Activated CD4-positive, alpha-beta memory T cell treated with anti-CD3 and anti-CD28 coated beads, Interleukin-2, amount 10 ng/mL, durations not matched to agents 7 days and 5 days (primary cell): ENCODE measurements at regions not wholly inside any gene's neighbourhood (a gene's known extent, or its start where the extent isn't known, plus 50 kb on each side); places are given as distances from the start of the nearest gene placed in this dataset.

Experiments
- CTCF ChIA-PET: fragments of 350-600 bp; sonication (Branson Sonifier 250); formaldehyde crosslinking; loops from one replicate; lab custom pipeline; 2021; ENCODE audit warnings: antibody characterized with exemption, inconsistent platforms; lab: Charles Lee
- POLR2A ChIA-PET: fragments of 350-600 bp; sonication (Branson Sonifier 250); formaldehyde crosslinking; loops from one replicate; lab custom pipeline; 2021; ENCODE audit warnings: antibody characterized with exemption; lab: Charles Lee
- DNase-seq: peaks from one replicate; pipeline ENCODE4 v3.0.0-alpha.2; 2020
- H3K27ac Mint-ChIP-seq: one replicate; pipeline ENCODE4 v1.8.0; 2021; ENCODE audit warnings: mild to moderate bottlenecking, mixed read lengths
- H3K27me3 Mint-ChIP-seq: one replicate; pipeline ENCODE4 v1.8.0; 2021; ENCODE audit warnings: mixed read lengths
- H3K36me3 Mint-ChIP-seq: one replicate; pipeline ENCODE4 v1.8.0; 2021; ENCODE audit warnings: low read depth, mixed read lengths
- H3K4me1 Mint-ChIP-seq: one replicate; pipeline ENCODE4 v1.8.0; 2021; ENCODE audit warnings: mixed read lengths
- H3K4me3 Mint-ChIP-seq: one replicate; pipeline ENCODE4 v1.8.0; 2021; ENCODE audit warnings: mild to moderate bottlenecking, mixed read lengths
- H3K9me3 Mint-ChIP-seq: one replicate; pipeline ENCODE4 v1.8.0; 2021; ENCODE audit warnings: mixed read lengths

DNA sequence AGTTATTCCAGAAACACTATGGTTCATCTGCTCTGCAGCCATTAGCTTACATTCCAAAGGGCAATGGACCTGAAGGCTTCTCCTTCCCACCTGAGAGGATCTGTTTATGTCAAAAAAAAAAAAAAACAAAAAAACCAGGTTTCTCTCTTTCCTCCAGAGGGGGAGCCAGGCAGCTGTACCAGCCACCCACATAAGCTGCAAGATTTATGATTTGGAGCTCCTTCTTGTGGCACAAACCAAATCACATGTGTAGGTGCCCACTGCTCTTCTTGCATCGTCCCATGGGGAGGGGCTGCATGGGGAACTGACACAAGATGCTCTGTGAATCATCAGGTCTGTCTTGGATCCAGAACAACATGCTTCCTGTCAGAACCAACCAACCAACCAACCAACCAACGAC, 231.6 kb upstream of the IGFBP3 start:
- Mint-ChIP-seq H3K4me1 (peaks cover 4% of the 10 kb centered on the region), H3K9me3 (no peaks in the 10 kb centered on the region), H3K4me3 (no peak overlapping the region), H3K27ac (no peak overlapping the region), H3K36me3 (no peaks in the 10 kb centered on the region), H3K27me3 (no peaks in the 10 kb centered on the region)
- CTCF ChIA-PET: no interaction called here
- POLR2A ChIA-PET: no interaction called here
- no peak for DNase-seq

DNA sequence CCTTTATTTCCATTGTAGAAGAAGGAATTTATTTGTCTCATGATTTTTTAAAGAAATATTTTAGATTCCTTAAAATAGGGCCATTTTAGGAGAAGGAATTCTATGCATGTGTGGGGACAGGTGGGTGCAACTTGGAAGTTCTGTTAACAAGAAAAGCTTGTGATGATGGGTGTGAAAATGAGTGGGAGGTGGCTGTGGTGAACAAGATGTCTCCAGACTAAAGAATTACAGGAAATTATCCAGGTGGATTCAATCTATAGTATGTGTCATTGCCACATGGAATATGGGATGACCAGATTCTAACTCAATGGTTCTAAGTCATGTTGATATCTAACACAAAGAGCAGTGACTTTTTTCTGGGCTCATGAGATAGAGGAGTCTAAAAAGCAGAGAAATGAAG, 229.6 kb upstream of the IGFBP3 start:
- H3K9me3 Mint-ChIP-seq: no peaks in the 10 kb centered on the region

DNA sequence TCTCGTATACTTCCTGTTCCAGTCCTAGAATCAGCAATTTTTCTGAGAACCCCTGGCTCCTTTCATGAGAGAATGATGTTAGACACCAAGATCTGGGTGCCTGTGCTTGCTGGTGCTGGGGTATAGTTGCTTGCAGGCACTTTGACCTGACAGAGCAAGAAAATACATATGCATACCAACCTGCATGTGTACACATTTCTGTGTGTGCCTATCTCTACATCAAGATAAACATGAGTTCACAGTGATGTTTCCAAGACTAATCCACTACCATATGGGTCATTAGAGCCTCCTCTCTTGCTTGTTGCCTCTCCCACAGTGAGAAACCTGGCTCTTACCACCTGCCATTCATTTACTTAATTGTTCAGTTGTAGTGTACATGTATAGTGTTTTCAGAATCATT, 229.1 kb upstream of the IGFBP3 start:
- Mint-ChIP-seq H3K9me3 (no peaks in the 10 kb centered on the region), H3K36me3 (no peaks in the 10 kb centered on the region), H3K4me1 (peaks cover 4% of the 10 kb centered on the region), H3K27me3 (no peaks in the 10 kb centered on the region), H3K4me3 (no peak overlapping the region), H3K27ac (no peak overlapping the region)
- no peak for DNase-seq
- ChIA-PET POLR2A (no interaction called here), CTCF (no interaction called here)

More for the DNA sequence above, 229.6 kb upstream of the IGFBP3 start:
- DNase-seq: no peak
- ChIA-PET POLR2A (no interaction called here), CTCF (no interaction called here)
- no peak overlapping the region for H3K4me3 Mint-ChIP-seq
- H3K4me1 Mint-ChIP-seq: peaks cover 4% of the 10 kb centered on the region
- H3K27ac Mint-ChIP-seq: no peak overlapping the region
- no peaks in the 10 kb centered on the region for H3K36me3 Mint-ChIP-seq
- no peaks in the 10 kb centered on the region for H3K27me3 Mint-ChIP-seq

DNA sequence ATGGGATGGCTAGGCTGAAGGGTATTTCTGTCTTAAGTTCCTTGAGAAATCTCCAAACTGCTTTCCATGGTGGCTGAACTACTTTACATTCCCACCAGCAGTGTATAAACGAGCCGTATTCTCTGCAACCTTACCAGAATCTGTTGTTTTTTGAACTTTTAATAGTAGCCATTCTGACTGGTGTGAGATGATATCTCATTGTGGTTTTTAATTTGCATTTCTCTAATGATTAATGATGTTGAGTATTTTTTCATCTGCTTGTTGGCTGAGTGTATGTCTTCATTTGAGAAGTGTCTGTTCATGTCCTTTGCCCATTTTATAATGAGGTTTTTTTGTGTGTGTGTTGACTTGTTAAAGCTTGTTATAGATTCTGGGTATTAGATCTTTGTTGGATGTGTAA, 226.8 kb upstream of the IGFBP3 start:
- Mint-ChIP-seq H3K27me3 (no peaks in the 10 kb centered on the region), H3K4me1 (no peaks in the 10 kb centered on the region), H3K9me3 (no peaks in the 10 kb centered on the region), H3K36me3 (no peaks in the 10 kb centered on the region), H3K27ac (no peak overlapping the region), H3K4me3 (no peak overlapping the region)
- no peak for DNase-seq
- ChIA-PET CTCF (no interaction called here), POLR2A (no interaction called here)

DNA sequence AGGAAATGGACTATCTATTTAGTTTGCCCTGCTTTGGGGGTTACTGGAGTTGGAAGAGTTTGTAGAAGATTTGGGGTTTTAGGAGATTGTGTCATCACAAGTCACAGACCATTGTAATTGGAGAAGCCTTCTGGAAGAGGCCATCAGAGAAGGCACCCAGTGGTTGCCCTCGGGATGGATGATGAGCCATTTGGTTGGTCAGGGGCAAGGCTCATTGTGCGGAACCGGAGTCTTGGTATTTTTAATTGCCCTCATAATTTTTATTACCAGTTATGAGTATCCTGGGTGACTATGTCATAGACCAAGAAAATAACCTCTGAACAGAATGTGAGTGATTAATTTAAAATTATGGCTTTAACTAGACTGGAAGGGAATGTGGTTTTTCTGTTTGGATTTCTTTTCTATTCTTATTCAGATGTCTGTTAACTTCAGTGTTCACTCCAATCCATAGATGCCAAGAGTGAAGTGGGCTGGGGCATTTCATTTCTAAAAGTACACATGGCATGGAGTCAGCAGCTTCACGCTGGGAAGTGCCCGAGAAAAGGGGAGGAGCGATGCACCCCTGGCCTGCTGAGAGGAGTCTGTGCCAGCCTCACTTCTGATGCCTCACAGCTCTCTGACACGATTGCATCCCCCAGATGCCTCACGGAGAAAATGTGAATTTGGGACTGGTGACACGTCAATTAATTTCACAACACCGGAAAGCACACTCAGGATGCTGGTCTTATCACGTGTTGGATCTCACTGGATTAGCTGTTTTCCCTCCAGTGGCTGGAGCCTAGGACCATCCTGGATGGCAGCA, 225.6 kb upstream of the IGFBP3 start:
- no peaks in the 10 kb centered on the region for H3K4me1 Mint-ChIP-seq
- H3K4me3 Mint-ChIP-seq: no peak overlapping the region
- no peaks in the 10 kb centered on the region for H3K9me3 Mint-ChIP-seq
- POLR2A ChIA-PET: no interaction called here
- H3K27ac Mint-ChIP-seq: no peak overlapping the region
- CTCF ChIA-PET: no interaction called here
- no peak for DNase-seq
- H3K27me3 Mint-ChIP-seq: no peaks in the 10 kb centered on the region
- H3K36me3 Mint-ChIP-seq: no peaks in the 10 kb centered on the region

DNA sequence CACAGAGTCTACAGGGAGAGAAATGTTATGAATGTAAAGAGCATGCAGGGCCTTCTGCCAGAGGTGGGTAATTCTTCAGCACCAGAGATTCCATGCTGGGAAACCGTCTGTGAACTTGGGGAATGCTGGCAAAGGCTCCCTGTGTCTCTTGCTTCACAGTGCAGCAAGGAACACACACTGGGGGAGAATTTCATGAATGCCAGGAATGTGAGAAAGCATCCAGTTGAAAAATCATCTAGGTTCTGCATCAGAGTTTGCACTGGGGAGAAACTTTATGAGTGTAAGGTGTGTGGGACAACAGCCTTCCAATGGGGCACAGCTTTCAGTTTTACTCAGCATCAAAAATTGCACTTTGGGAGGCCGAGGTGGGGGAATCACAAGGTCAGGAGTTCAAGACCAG, 224.3 kb upstream of the IGFBP3 start:
- ChIA-PET POLR2A (no interaction called here), CTCF (no interaction called here)
- no peaks in the 10 kb centered on the region for H3K4me1 Mint-ChIP-seq
- no peaks in the 10 kb centered on the region for H3K9me3 Mint-ChIP-seq
- no peaks in the 10 kb centered on the region for H3K27me3 Mint-ChIP-seq
- H3K27ac Mint-ChIP-seq: no peak overlapping the region
- no peak for DNase-seq
- H3K36me3 Mint-ChIP-seq: no peaks in the 10 kb centered on the region
- H3K4me3 Mint-ChIP-seq: no peak overlapping the region

DNA sequence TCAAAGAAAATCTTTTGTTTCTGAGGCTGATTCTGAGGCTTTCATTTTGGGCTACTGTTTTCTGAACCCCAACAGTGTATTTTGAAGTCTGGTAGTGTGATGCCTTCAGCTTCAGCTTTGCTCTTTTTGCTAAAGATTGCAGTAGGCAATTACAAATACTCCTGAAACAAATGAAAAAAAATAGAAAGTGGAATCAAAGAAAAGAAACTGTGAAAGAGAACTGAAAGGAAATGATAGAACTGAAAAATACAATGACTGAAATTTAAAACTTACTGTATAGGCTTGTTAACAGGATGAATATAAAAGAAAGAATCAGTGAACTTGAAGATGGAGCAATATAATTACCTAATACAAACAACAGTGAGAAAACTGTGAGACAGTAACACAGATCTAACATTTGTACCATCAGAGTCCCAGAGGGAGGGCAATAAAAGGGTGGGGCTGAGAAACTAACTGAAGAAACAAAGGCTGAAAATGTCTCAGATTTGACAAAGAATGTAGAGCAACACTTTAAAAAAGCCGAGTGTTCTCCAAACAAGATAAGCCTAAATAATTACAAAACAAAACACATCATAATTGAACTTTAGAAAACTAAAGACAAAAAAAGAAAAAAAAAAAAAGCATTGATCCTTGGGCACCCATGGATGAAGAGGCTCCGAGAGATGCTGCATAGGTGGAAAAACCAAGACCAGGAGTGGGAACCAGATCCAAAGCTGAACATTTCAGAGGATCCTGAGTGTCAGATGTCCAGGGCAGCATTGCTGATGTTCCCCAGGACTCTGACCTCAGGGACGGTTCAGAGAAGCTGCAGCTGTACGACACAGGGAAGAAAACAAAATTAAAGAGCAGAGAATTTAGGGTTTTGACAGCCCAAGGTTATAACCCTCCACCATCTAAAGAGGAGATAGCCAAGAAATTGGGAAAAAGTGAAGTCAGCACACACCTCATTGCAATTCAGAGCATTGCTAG, 223.2 kb upstream of the IGFBP3 start:
- H3K36me3 Mint-ChIP-seq: no peaks in the 10 kb centered on the region
- H3K27ac Mint-ChIP-seq: no peak overlapping the region
- no peak for DNase-seq
- H3K9me3 Mint-ChIP-seq: no peaks in the 10 kb centered on the region
- no peaks in the 10 kb centered on the region for H3K4me1 Mint-ChIP-seq
- ChIA-PET POLR2A (no interaction called here), CTCF (no interaction called here)
- H3K4me3 Mint-ChIP-seq: no peak overlapping the region
- H3K27me3 Mint-ChIP-seq: no peaks in the 10 kb centered on the region

DNA sequence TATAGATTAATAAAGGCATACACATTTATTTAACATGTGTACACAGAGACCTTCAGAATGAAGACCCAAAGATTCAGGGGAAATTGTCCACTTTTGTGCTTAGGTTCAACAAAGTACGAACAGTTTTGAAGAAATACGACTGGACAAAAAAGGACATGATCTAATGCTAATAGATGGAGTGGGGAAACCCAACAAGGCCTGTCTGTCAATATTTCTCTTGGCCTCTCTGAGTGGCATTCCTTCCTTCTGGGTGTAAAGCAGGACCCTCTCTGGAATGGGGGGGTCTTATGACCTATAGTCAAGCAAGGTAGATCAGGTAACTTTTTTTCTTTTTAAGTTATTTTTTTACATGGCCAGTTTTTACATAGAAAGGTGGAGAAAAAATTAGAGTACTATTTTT, 222.3 kb upstream of the IGFBP3 start:
- Mint-ChIP-seq H3K36me3 (no peaks in the 10 kb centered on the region), H3K4me1 (no peaks in the 10 kb centered on the region), H3K4me3 (no peak overlapping the region), H3K27ac (no peak overlapping the region), H3K27me3 (no peaks in the 10 kb centered on the region), H3K9me3 (no peaks in the 10 kb centered on the region)
- DNase-seq: no peak
- ChIA-PET POLR2A (no interaction called here), CTCF (no interaction called here)

DNA sequence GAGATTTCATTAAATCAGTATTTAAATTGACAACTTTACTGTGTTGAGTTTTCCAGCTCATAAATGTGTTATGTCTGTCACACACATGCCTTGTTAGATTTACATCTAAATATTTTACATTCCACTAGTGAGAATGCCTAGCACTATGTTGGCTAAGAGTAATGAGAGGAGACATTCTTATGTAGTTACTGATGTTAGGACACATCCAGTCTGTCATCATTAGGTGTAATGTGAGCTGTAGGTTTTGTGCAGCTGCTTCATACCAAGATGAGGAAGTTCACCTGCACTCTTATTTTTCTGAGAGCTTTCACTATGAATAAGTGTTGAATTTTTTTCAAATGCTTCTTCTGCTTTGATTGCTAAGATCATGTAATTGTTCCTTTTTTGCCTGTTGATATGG, 218.0 kb upstream of the IGFBP3 start:
- H3K4me3 Mint-ChIP-seq: no peak overlapping the region
- no peaks in the 10 kb centered on the region for H3K36me3 Mint-ChIP-seq
- ChIA-PET CTCF (no interaction called here), POLR2A (no interaction called here)
- no peaks in the 10 kb centered on the region for H3K4me1 Mint-ChIP-seq
- no peak overlapping the region for H3K27ac Mint-ChIP-seq
- no peaks in the 10 kb centered on the region for H3K27me3 Mint-ChIP-seq
- H3K9me3 Mint-ChIP-seq: no peaks in the 10 kb centered on the region
- DNase-seq: no peak

DNA sequence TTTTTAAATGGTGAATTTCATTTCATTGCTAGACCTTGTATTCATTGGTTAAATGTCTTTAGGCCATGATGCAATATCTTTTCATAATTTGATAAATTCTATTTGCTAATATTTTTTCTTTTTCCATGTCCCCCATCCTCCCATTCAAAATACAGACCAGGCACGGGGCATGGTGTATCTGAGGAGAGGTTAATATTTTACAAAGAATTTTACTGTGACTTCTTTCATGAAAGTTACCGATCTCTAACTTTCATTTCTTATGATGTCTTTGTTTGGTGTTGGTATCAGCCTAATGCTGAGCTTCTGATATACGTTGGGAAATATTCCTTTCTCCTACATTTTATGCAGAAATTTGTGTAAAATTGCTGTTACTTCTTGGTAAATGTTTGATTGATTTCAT, 216.7 kb upstream of the IGFBP3 start:
- no peak overlapping the region for H3K27ac Mint-ChIP-seq
- no peaks in the 10 kb centered on the region for H3K27me3 Mint-ChIP-seq
- no peak overlapping the region for H3K4me3 Mint-ChIP-seq
- no peaks in the 10 kb centered on the region for H3K9me3 Mint-ChIP-seq
- no peaks in the 10 kb centered on the region for H3K4me1 Mint-ChIP-seq
- H3K36me3 Mint-ChIP-seq: no peaks in the 10 kb centered on the region
- CTCF ChIA-PET: interaction anchor here (1.0 kb wide), 1 partner anchor 215 kb away, joined by 4 read pairs; no protein-coding TSS in a partner anchor
- POLR2A ChIA-PET: no interaction called here
- no peak for DNase-seq

DNA sequence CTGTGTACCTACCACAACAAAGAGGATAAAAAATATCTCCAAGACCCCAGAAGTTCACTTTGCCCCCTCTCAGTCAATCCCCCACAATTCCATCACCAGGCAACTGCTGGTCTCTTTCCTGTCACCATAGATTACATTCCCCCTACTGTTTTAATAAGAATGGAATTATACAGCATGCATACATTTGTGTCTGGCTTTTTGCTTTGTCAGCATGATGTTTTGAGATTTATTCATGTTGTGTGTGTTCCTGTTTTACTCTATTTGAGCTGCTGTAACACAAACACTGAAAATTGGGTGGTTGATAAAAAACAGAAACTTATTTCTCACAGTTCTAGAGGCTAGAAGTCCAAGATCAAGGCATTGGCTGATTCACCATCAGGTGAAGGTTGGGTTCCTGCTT, 214.5 kb upstream of the IGFBP3 start:
- POLR2A ChIA-PET: no interaction called here
- Mint-ChIP-seq H3K27ac (no peak overlapping the region), H3K4me3 (no peak overlapping the region), H3K4me1 (no peaks in the 10 kb centered on the region), H3K27me3 (no peaks in the 10 kb centered on the region), H3K36me3 (no peaks in the 10 kb centered on the region), H3K9me3 (no peaks in the 10 kb centered on the region)
- DNase-seq: no peak
- CTCF ChIA-PET: no interaction called here

DNA sequence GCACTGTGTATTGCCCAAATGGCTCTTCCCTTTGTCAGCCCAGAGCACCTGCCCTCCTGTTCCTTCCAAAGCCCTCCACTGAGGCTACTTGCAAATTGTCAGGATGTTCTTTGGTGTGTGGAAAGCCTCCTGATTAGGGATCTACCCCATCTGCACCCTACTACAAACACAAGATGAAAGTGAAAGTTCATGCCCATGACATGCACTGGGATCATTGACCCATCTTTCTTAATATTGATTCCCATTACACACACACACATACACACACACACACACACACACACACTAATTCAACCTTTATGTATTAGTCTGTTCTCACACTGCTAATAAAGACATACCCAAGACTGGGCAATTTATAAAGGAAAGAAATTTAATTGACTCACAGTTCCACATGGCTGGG, 213.7 kb upstream of the IGFBP3 start:
- no peaks in the 10 kb centered on the region for H3K4me1 Mint-ChIP-seq
- no peak overlapping the region for H3K27ac Mint-ChIP-seq
- H3K36me3 Mint-ChIP-seq: no peaks in the 10 kb centered on the region
- H3K9me3 Mint-ChIP-seq: no peaks in the 10 kb centered on the region
- CTCF ChIA-PET: no interaction called here
- no peak overlapping the region for H3K4me3 Mint-ChIP-seq
- POLR2A ChIA-PET: no interaction called here
- no peak for DNase-seq
- H3K27me3 Mint-ChIP-seq: no peaks in the 10 kb centered on the region

DNA sequence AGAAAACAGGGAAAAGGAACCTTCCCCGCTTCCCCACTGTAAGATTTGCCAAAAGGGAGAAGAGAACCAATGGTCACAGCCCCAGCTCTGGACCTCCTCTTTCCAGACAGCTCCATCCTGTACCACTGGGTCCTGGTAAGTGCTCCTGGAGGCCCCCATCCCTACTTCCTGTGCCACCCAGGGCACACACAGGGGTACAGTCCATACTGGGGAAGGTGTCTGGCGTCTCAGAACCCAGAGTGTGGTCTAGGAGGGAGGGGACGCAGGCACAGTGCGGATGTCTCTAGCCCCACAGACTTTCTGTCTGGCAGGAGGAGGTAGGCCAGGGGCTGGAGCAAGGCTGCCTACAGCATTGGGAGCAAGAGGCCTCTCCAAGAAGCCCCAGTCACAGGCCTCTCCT, 213.3 kb upstream of the IGFBP3 start:
- no peaks in the 10 kb centered on the region for H3K9me3 Mint-ChIP-seq
- no peaks in the 10 kb centered on the region for H3K27me3 Mint-ChIP-seq
- no peak for DNase-seq
- no peaks in the 10 kb centered on the region for H3K36me3 Mint-ChIP-seq
- CTCF ChIA-PET: no interaction called here
- H3K27ac Mint-ChIP-seq: no peak overlapping the region
- no peak overlapping the region for H3K4me3 Mint-ChIP-seq
- POLR2A ChIA-PET: no interaction called here
- H3K4me1 Mint-ChIP-seq: no peaks in the 10 kb centered on the region
